ENCODE measurements at regions not wholly inside any gene's neighbourhood (a gene's known extent, or its start where the extent isn't known, plus 50 kb on each side); places are given as distances from the start of the nearest gene placed in this dataset.

GRCh38 chr6:137733372-137733771, 133.7 kb upstream of the TNFAIP3 start:
- Histone ChIP-seq H3K4me3 (no peak overlapping the region), H2AFZ (ENCODE audit: control insufficient read depth, low read depth, low read length) (no peak overlapping the region), H3K27ac (ENCODE audit: control insufficient read depth, insufficient read depth) (no peak overlapping the region), H3K36me3 (ENCODE audit: control insufficient read depth in 2 of 2, insufficient read depth in 2 of 2, low read length in 1 of 2) (no peaks in the 10 kb centered on the region), H3K9ac (ENCODE audit: control insufficient read depth, insufficient read depth, low read length) (no peak overlapping the region), H3K27me3 (replicated peaks in 1 of 2; ENCODE audit: control insufficient read depth in 2 of 2, insufficient read depth in 2 of 2, low read length in 1 of 2) (no peaks in the 10 kb centered on the region), H4K20me1 (ENCODE audit: control insufficient read depth, insufficient read depth) (no peaks in the 10 kb centered on the region), H3K9me3 (replicated peaks; ENCODE audit: control insufficient read depth, insufficient read depth, low read length) (no peaks in the 10 kb centered on the region), H3K4me2 (ENCODE audit: control insufficient read depth, insufficient read depth) (no peak overlapping the region), H3K4me1 (ENCODE audit: control insufficient read depth, insufficient read depth, low read length) (peaks cover 12% of the 10 kb centered on the region), H3K79me2 (ENCODE audit: control insufficient read depth, insufficient read depth, low read length) (no peaks in the 10 kb centered on the region)
- no peak for DNase-seq (ENCODE audit: low read depth, low spot score)
- no TSS peak for BruUV-seq (replicated peaks)
- no peak for ATAC-seq
- intact Hi-C loops (cut with micrococcal nuclease; ENCODE audit: unreplicated experiment), result no loop called here
- ChIA-PET RAD21 (ENCODE audit: unreplicated experiment) (interaction anchor here (1.2 kb wide), 1 partner anchor 138 kb away, joined by 4 read pairs; no protein-coding TSS in a partner anchor), SMC1A (ENCODE audit: uncharacterized antibody, unreplicated experiment) (interaction anchor here (1.0 to 3.0 kb wide), 8 partner anchors 10 to 98 kb away, joined by 3 to 19 read pairs (median 4); no protein-coding TSS in a partner anchor), POLR2A (interaction anchor here (0.5 to 1.1 kb wide), 5 partner anchors 10 to 991 kb away, joined by 3 to 4 read pairs (median 3); no protein-coding TSS in a partner anchor), CTCF (interaction anchor here (1.0 to 2.1 kb wide), 4 partner anchors 8 to 71 kb away, joined by 3 to 8 read pairs (median 4); no protein-coding TSS in a partner anchor)
- no peak for FAIRE-seq
- in situ Hi-C loops (cut with MboI), result no loop called here
- WGBS (ENCODE audit: insufficient coverage, insufficient replicate concordance, low lambda C conversion rate, missing lambda C conversion rate), result 79% methylated on average over 2 of the region's 2 CpGs
- no peak for TF ChIP-seq MYB (IDR thresholded peaks at IDR 0.05; ENCODE audit: borderline replicate concordance, low read depth, low read length)
- TF ChIP-seq RBBP5 (conservative IDR thresholded peaks at IDR 0.05), result no peak
- TF ChIP-seq KAT2A (conservative IDR thresholded peaks at IDR 0.05; ENCODE audit: control insufficient read depth, low read depth, low read length), result no peak
- no peak for TF ChIP-seq ZBTB33 (IDR thresholded peaks at IDR 0.05)
- TF ChIP-seq KDM1A (IDR thresholded peaks at IDR 0.05; ENCODE audit: borderline replicate concordance), result no peak
- TF ChIP-seq SPI1 (IDR thresholded peaks at IDR 0.05; ENCODE audit: borderline replicate concordance, insufficient read depth, low read depth, low read length), result no peak
- TF ChIP-seq CEBPB (IDR thresholded peaks at IDR 0.05; ENCODE audit: borderline replicate concordance in 1 of 2, low read depth in 2 of 2, low read length in 2 of 2), result no peak
- TF ChIP-seq RAD51 (IDR thresholded peaks at IDR 0.05), result no peak
- no peak for TF ChIP-seq SREBF2 (IDR thresholded peaks at IDR 0.05; ENCODE audit: low read length)
- no peak for TF ChIP-seq LARP7 (IDR thresholded peaks at IDR 0.05)
